ENCODE measurements at regions not wholly inside any gene's neighbourhood (a gene's known extent, or its start where the extent isn't known, plus 50 kb on each side); places are given as distances from the start of the nearest gene placed in this dataset.

GRCh38 chr20:63074182-63074581 is 67.4 kb upstream of the BHLHE23 start:
- TF ChIP-seq, protein P1, sequence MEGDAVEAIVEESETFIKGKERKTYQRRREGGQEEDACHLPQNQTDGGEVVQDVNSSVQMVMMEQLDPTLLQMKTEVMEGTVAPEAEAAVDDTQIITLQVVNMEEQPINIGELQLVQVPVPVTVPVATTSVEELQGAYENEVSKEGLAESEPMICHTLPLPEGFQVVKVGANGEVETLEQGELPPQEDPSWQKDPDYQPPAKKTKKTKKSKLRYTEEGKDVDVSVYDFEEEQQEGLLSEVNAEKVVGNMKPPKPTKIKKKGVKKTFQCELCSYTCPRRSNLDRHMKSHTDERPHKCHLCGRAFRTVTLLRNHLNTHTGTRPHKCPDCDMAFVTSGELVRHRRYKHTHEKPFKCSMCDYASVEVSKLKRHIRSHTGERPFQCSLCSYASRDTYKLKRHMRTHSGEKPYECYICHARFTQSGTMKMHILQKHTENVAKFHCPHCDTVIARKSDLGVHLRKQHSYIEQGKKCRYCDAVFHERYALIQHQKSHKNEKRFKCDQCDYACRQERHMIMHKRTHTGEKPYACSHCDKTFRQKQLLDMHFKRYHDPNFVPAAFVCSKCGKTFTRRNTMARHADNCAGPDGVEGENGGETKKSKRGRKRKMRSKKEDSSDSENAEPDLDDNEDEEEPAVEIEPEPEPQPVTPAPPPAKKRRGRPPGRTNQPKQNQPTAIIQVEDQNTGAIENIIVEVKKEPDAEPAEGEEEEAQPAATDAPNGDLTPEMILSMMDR (IDR thresholded peaks at IDR 0.05) = no peak
- TF ChIP-seq ZFX (IDR thresholded peaks at IDR 0.05; ENCODE audit: borderline replicate concordance) = no peak
- H3K27ac ChIP-seq = no peak overlapping the region

GRCh38 chr20:63073738-63074065 is 66.9 kb upstream of the BHLHE23 start:
- TF ChIP-seq, protein P1 (IDR thresholded peaks at IDR 0.05) = no peak
- no peak for TF ChIP-seq ZFX (IDR thresholded peaks at IDR 0.05; ENCODE audit: borderline replicate concordance)
- no peak overlapping the region for H3K27ac ChIP-seq

DNA sequence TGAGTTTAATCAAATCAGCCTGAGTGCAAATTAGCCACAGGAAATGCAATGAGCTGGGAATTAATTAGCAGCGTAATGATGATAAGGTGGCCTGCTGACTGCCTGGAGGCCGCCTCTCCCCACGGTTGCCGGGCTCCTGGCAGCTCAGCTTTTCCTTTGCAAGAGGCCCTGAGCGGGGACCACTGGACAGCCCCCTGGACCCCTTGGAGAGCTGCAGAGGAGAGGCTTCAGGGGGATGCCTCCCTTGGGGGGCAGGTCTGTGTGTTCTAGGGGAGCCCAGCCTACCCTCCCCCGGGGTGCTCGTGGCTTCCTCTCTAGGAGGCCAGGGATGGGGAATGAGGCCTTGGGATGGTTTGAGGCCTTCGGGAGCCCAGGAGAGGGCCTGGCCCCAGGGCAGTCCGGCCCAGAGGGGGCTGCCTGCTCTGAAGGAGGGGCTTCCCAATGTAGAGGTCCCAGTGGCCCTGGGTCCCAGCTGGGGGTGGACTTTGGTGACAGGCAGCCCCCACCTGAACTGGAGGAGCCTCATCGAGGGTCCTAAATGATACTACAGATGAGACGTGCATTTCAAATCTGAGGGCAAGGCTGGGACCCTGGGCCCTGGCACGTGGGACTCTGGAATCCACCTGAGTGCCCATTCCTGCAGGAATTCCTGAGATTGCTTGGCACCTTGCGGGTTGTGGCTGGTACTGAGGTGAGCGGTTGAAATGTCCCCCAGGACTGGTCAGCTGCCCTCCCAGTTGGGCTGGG is 66.4 kb upstream of the BHLHE23 start:
- no peak overlapping the region for H3K27ac ChIP-seq
- TF ChIP-seq ZFX (IDR thresholded peaks at IDR 0.05; ENCODE audit: borderline replicate concordance) = no peak
- TF ChIP-seq, protein P1 (IDR thresholded peaks at IDR 0.05) = no peak

DNA sequence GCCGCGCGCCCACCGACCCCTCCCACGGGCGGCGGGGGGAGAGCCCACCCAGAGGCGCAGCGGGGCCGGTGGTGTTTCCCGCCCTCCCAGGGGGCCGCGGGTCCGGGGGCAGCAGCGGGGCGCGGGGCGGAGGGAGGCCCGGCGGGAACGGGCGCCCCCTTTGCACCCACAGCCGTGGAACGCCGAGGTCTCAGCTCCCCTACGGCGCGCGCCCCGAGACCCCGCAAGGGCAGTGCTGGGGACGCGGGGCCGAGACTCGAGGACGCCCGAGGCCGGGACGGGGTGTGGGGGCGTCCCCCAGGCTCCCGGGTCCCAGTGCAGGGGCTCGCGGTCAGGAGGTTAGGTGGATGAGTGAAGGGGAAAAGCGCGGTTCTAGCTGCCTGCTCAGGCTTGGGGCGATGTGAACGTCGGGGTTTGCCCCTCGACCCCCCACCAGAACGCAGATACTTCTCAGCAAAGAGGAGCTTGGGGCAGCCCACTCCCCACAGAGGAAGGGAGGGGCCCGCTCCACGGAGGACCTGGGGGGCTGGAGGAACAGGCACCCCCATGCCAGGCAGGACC is 65.5 kb upstream of the BHLHE23 start:
- TF ChIP-seq ZFX (IDR thresholded peaks at IDR 0.05; ENCODE audit: borderline replicate concordance) = no peak
- TF ChIP-seq, protein P1 (IDR thresholded peaks at IDR 0.05) = no peak
- no peak overlapping the region for H3K27ac ChIP-seq

- no peak overlapping the region for H3K27ac ChIP-seq
- TF ChIP-seq, protein P1 (IDR thresholded peaks at IDR 0.05) = no peak
- no peak for TF ChIP-seq ZFX (IDR thresholded peaks at IDR 0.05; ENCODE audit: borderline replicate concordance)
These were observed 64.9 kb upstream of the BHLHE23 start for GRCh38 chr20:63071541-63072181.

DNA sequence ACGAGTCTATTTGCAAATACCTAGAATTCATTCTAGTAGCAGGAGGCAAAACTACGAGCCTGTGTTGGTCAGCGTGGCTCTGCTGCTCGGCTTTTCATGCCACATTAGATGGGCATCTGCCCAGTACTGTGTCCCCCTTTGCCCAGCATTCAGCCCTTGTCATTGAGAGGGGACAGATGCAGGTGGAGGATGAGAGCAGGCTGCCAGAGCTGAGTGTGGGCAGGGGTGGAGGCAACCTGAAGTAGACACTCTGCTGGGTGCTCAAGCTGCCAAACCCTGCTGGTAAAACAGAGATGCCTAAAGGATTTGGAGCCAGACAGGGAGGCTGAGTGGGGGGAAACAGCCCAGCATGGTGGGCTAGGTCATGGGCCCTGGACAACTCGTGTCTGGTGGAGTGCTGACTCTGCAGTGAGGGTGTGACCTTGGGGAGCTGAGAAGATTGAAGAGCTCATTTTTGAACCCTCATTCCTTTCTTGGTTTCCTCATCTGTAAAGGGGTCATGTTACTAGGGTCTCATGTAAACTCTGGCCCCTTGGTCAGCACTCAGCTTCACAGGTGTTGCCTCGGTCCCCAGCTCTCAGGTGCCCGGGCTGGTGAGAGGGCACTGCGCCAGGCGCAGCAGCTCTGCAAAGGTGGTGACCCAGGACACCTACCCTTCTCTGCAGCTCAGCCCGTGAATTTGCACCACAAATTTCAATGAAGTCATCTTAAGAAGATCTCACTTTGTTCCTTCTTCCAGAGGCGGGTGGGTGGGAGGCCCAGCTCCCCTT is 64.2 kb upstream of the BHLHE23 start:
- TF ChIP-seq, protein P1 (IDR thresholded peaks at IDR 0.05) = no peak
- no peak for TF ChIP-seq ZFX (IDR thresholded peaks at IDR 0.05; ENCODE audit: borderline replicate concordance)
- no peak overlapping the region for H3K27ac ChIP-seq

Data from 22Rv1 (cell line).